HCT116 (cell line): ENCODE measurements at regions not wholly inside any gene's neighbourhood (a gene's known extent, or its start where the extent isn't known, plus 50 kb on each side); places are given as distances from the start of the nearest gene placed in this dataset.

ENCODE experiments used
- ATAC-seq: fragments of 200-7000 bp; cut with Tn5 transposase; 2 replicates; pipeline ENCODE4 v1.9.1; 2020; ENCODE audit warnings: mild to moderate bottlenecking, moderate library complexity
- BruUV-seq: library from RNA; stranded (reverse); fragments of 400-500 nt; replicated peaks from 2 replicates; lab custom pipeline; 2021; lab: Mats Ljungman, UMichigan
- CTCF ChIA-PET: fragments of 300-600 bp; sonication (Branson Sonifier 250); formaldehyde crosslinking; loops from one replicate; lab custom pipeline; 2021; ENCODE audit warnings: antibody characterized with exemption; lab: Charles Lee
- POLR2A ChIA-PET: fragments of 300-600, 350-600 bp; sonication (Branson Sonifier 250); formaldehyde crosslinking; loops from one replicate; lab custom pipeline; 2021; ENCODE audit warnings: antibody characterized with exemption; lab: Charles Lee
- RAD21 ChIA-PET, 2 experiments: fragments of 300-600 bp; sonication (Branson Sonifier 250); formaldehyde crosslinking; loops; one replicate each; lab custom pipeline; 2023; ENCODE audit warnings: low total read pairs in 2 of 2; ENCODE audit not compliant: uncharacterized antibody in 2 of 2, unreplicated experiment in 2 of 2, low non-redundant PET in 1 of 2; lab: Charles Lee
- DNase-seq: peaks from one replicate; pipeline ENCODE4 v3.0.0-alpha.2; 2010; ENCODE audit warnings: low read depth, low spot score
- H2AFZ ChIP-seq: fragments of 200-600 bp; shearing (Covaris generic), sonication (generic); 2 replicates; pipeline ENCODE4 v1.6.1; 2017; ENCODE audit warnings: low read depth, mixed run types, mixed read lengths, antibody characterized with exemption, low read length; ENCODE audit not compliant: poor library complexity, severe bottlenecking
- H3K27ac ChIP-seq: 2 replicates; pipeline ENCODE4 v1.5.1; 2012; ENCODE audit warnings: low read depth, low read length
- H3K27me3 ChIP-seq: fragments of 200-600 bp; sonication (generic); 2 replicates; pipeline ENCODE4 v1.6.1; 2016; ENCODE audit warnings: mixed run types, low read length, mixed read lengths; ENCODE audit not compliant: insufficient read depth
- H3K36me3 ChIP-seq, 2 experiments: fragments of 200-500 bp in 1 of 2; fragments of 200-600 bp in 1 of 2; sonication (Bioruptor generic) in 1 of 2; sonication (generic) in 1 of 2; 2 replicates each; pipeline versions ENCODE4 v1.5.1 to v1.6.1; 2014 to 2016; ENCODE audit warnings: low read length in 2 of 2, inconsistent platforms in 1 of 2, mixed read lengths in 1 of 2, mixed run types in 1 of 2; ENCODE audit not compliant: insufficient read depth in 2 of 2, control insufficient read depth in 1 of 2
- H3K4me1 ChIP-seq, 2 experiments: fragments of 200-600 bp in 1 of 2; sonication (generic) in 1 of 2; 2 replicates each; pipeline versions ENCODE4 v1.5.1 to v1.6.1; 2012 to 2017; ENCODE audit warnings: low read length in 2 of 2, inconsistent platforms in 1 of 2, mild to moderate bottlenecking in 1 of 2, mixed read lengths in 1 of 2, mixed run types in 1 of 2, moderate library complexity in 1 of 2; ENCODE audit not compliant: insufficient read depth in 2 of 2, control insufficient read depth in 1 of 2
- H3K4me2 ChIP-seq: fragments of 200-600 bp; sonication (generic); 2 replicates; pipeline ENCODE4 v1.6.1; 2017; ENCODE audit warnings: mixed run types, low read length, mixed read lengths
- H3K4me3 ChIP-seq, 2 experiments: fragments of 200-600 bp in 1 of 2; sonication (generic) in 1 of 2; replicated peaks in 1 of 2; 2 replicates each; pipeline ENCODE4 v1.5.1; 2011 to 2016; ENCODE audit warnings: low read length in 2 of 2, control low read depth in 1 of 2, low read depth in 1 of 2, mild to moderate bottlenecking in 1 of 2, mixed read lengths in 1 of 2, mixed run types in 1 of 2
- H3K79me2 ChIP-seq: fragments of 200-600 bp; sonication (generic); 2 replicates; pipeline ENCODE4 v1.6.1; 2017; ENCODE audit warnings: mild to moderate bottlenecking, mixed run types, low read length, moderate library complexity, mixed read lengths; ENCODE audit not compliant: insufficient read depth
- H3K9ac ChIP-seq: fragments of 200-600 bp; sonication (generic); 2 replicates; pipeline ENCODE4 v1.6.1; 2016; ENCODE audit warnings: low read length, mixed read lengths
- H3K9me2 ChIP-seq: fragments of 200-600 bp; sonication (generic), shearing (Covaris generic); 2 replicates; pipeline ENCODE4 v1.6.1; 2017; ENCODE audit warnings: mixed run types, mild to moderate bottlenecking, moderate library complexity; ENCODE audit not compliant: insufficient read depth
- H3K9me3 ChIP-seq, 2 experiments: fragments of 200-500 bp in 1 of 2; fragments of 200-600 bp in 1 of 2; sonication (Bioruptor generic) in 1 of 2; sonication (generic) in 1 of 2; 2 replicates each; pipeline ENCODE4 v1.6.1; 2014 to 2017; ENCODE audit warnings: low read length in 2 of 2, mixed read lengths in 2 of 2, inconsistent platforms in 1 of 2, low read depth in 1 of 2, mild to moderate bottlenecking in 1 of 2, mixed run types in 1 of 2, moderate library complexity in 1 of 2; ENCODE audit not compliant: control insufficient read depth in 1 of 2, insufficient read depth in 1 of 2
- H4K20me1 ChIP-seq: fragments of 200-600 bp; sonication (generic), shearing (Covaris generic); 2 replicates; pipeline ENCODE4 v1.6.1; 2017; ENCODE audit warnings: mixed run types, mild to moderate bottlenecking, moderate library complexity; ENCODE audit not compliant: insufficient read depth
- ATF3 ChIP-seq: IDR thresholded peaks from 2 replicates; pipeline ENCODE4 v1.6.1; 2012
- CBX3 ChIP-seq: IDR thresholded peaks from 2 replicates; pipeline ENCODE4 v1.6.1; 2012; ENCODE audit warnings: low read depth
- ELF1 ChIP-seq: IDR thresholded peaks from 2 replicates; pipeline ENCODE4 v1.6.1; 2012; ENCODE audit warnings: low read depth, borderline replicate concordance
- POLR2A ChIP-seq: IDR thresholded peaks from 2 replicates; pipeline ENCODE4 v1.7.0; 2011; ENCODE audit warnings: borderline replicate concordance; ENCODE audit not compliant: insufficient read depth, insufficient read length; ENCODE audit errors: extremely low read depth
- SIN3A ChIP-seq: IDR thresholded peaks from 2 replicates; pipeline ENCODE4 v1.6.1; 2012; ENCODE audit warnings: low read depth
- SP1 ChIP-seq: IDR thresholded peaks from 2 replicates; pipeline ENCODE4 v1.6.1; 2012; ENCODE audit warnings: low read depth
- TCF7L2 ChIP-seq: IDR thresholded peaks from 2 replicates; pipeline ENCODE4 v1.7.0; 2011; ENCODE audit warnings: borderline replicate concordance, inconsistent platforms; ENCODE audit not compliant: insufficient read depth, insufficient read length; ENCODE audit errors: extremely low read depth
- ZBTB33 ChIP-seq: IDR thresholded peaks from 2 replicates; pipeline ENCODE4 v1.6.1; 2011; ENCODE audit warnings: mild to moderate bottlenecking, low read length, moderate library complexity; ENCODE audit not compliant: insufficient replicate concordance; ENCODE audit errors: extremely low read depth
- ZNF274 ChIP-seq: fragments of 200-500 bp; sonication (Bioruptor generic); IDR thresholded peaks from 2 replicates; pipeline ENCODE4 v1.6.1; 2014; ENCODE audit warnings: mild to moderate bottlenecking, low read depth, low read length, inconsistent platforms
- intact Hi-C: fragments of 100-400 bp; cut with micrococcal nuclease; formaldehyde crosslinking; loops from 2 replicates; pipeline ENCODE4 v1.10.0; 2022
- TF ChIP-seq, protein P1 (sequence below): IDR thresholded peaks from 2 replicates; pipeline ENCODE4 v1.6.1; 2012; ENCODE audit warnings: low read depth

DNA sequence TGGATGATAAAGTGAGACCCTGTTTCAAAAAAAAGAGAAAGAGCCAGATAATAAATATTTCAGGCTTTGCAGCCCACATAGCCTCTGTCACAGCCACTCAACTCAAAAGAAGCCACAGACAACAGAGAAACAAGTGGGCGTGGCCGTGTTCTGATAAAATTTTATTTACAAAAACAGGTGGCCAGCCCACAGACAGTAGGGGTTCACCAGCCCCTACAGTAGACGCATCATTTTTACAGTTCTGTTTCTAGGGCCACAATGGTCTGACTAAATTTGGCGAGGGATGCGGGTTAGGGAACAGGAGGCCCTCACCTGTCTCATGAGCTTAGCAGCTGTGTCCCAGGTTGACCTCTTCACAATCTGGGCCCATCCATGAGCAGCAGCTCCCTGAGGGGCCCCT, 59.5 kb downstream of the ARHGEF18 start:
- intact Hi-C loops = no loop called here
- Histone ChIP-seq H3K4me3 (no peak overlapping the region), H3K79me2 (peaks cover 55% of the 10 kb centered on the region), H4K20me1 (no peaks in the 10 kb centered on the region), H2AFZ (no peak overlapping the region), H3K9ac (no peak overlapping the region), H3K4me2 (no peak overlapping the region), H3K4me1 (peaks cover 0 to 2% of the 10 kb centered on the region in 2 experiments; a peak in 1 of 4 replicates), H3K27ac (no peak overlapping the region), H3K9me3 (no peaks in the 10 kb centered on the region), H3K9me2 (no peaks in the 10 kb centered on the region), H3K27me3 (no peaks in the 10 kb centered on the region), H3K36me3 (no peaks in the 10 kb centered on the region; a peak in 1 of 4 replicates)
- ATAC-seq (no peak), DNase-seq (no peak)
- CTCF ChIA-PET = no interaction called here
- POLR2A ChIA-PET = no interaction called here
- RAD21 ChIA-PET = no interaction called here
- TF ChIP-seq ELF1 (no peak), SIN3A (no peak), ZNF274 (no peak), SP1 (no peak), TCF7L2 (no peak), POLR2A (no peak), ZBTB33 (no peak), ATF3 (no peak), CBX3 (no peak)
- TF ChIP-seq, protein P1, sequence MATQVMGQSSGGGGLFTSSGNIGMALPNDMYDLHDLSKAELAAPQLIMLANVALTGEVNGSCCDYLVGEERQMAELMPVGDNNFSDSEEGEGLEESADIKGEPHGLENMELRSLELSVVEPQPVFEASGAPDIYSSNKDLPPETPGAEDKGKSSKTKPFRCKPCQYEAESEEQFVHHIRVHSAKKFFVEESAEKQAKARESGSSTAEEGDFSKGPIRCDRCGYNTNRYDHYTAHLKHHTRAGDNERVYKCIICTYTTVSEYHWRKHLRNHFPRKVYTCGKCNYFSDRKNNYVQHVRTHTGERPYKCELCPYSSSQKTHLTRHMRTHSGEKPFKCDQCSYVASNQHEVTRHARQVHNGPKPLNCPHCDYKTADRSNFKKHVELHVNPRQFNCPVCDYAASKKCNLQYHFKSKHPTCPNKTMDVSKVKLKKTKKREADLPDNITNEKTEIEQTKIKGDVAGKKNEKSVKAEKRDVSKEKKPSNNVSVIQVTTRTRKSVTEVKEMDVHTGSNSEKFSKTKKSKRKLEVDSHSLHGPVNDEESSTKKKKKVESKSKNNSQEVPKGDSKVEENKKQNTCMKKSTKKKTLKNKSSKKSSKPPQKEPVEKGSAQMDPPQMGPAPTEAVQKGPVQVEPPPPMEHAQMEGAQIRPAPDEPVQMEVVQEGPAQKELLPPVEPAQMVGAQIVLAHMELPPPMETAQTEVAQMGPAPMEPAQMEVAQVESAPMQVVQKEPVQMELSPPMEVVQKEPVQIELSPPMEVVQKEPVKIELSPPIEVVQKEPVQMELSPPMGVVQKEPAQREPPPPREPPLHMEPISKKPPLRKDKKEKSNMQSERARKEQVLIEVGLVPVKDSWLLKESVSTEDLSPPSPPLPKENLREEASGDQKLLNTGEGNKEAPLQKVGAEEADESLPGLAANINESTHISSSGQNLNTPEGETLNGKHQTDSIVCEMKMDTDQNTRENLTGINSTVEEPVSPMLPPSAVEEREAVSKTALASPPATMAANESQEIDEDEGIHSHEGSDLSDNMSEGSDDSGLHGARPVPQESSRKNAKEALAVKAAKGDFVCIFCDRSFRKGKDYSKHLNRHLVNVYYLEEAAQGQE = no peak
- no TSS peak for BruUV-seq
